ENCODE measurements at regions not wholly inside any gene's neighbourhood (a gene's known extent, or its start where the extent isn't known, plus 50 kb on each side); places are given as distances from the start of the nearest gene placed in this dataset.

GRCh38 chr5:157951673-157952373, 92.9 kb upstream of the CLINT1 start:
- Histone ChIP-seq H2AFZ (ENCODE audit: control insufficient read depth, low read depth, low read length) (no peak overlapping the region), H3K79me2 (ENCODE audit: control insufficient read depth, insufficient read depth, low read length) (no peaks in the 10 kb centered on the region), H3K27me3 (replicated peaks in 1 of 2; ENCODE audit: control insufficient read depth in 2 of 2, insufficient read depth in 2 of 2, low read length in 1 of 2) (no peaks in the 10 kb centered on the region), H3K4me2 (ENCODE audit: control insufficient read depth, insufficient read depth) (no peak overlapping the region), H3K36me3 (ENCODE audit: control insufficient read depth in 2 of 2, insufficient read depth in 2 of 2, low read length in 1 of 2) (no peaks in the 10 kb centered on the region), H3K4me3 (no peak overlapping the region), H4K20me1 (ENCODE audit: control insufficient read depth, insufficient read depth) (no peaks in the 10 kb centered on the region), H3K9ac (ENCODE audit: control insufficient read depth, insufficient read depth, low read length) (no peak overlapping the region), H3K9me3 (replicated peaks; ENCODE audit: control insufficient read depth, insufficient read depth, low read length) (no peaks in the 10 kb centered on the region), H3K27ac (ENCODE audit: control insufficient read depth, insufficient read depth) (no peak overlapping the region), H3K4me1 (ENCODE audit: control insufficient read depth, insufficient read depth, low read length) (no peaks in the 10 kb centered on the region)
- ChIA-PET CTCF (interaction anchor here (1.4 to 6.8 kb wide), 9 partner anchors 10 to 190 kb away, joined by 4 to 201 read pairs (median 14); no protein-coding TSS in a partner anchor), SMC1A (ENCODE audit: uncharacterized antibody, unreplicated experiment) (interaction anchor here (0.9 to 8.0 kb wide), 6 partner anchors 8 to 168 kb away, joined by 3 to 105 read pairs (median 24); no protein-coding TSS in a partner anchor), RAD21 (ENCODE audit: unreplicated experiment) (interaction anchor here (0.7 to 1.7 kb wide), 3 partner anchors 123 to 135 kb away, joined by 3 to 7 read pairs (median 3); no protein-coding TSS in a partner anchor), POLR2A (interaction anchor here (0.7 kb wide), 2 partner anchors 93 to 464 kb away, joined by 3 read pairs; no protein-coding TSS in a partner anchor)
- BruUV-seq (replicated peaks) = no TSS peak
- ATAC-seq = no peak
- in situ Hi-C loops (cut with MboI) (no loop called here), intact Hi-C loops (cut with micrococcal nuclease; ENCODE audit: unreplicated experiment) (no loop called here)
- TF ChIP-seq SIX5 (IDR thresholded peaks at IDR 0.05; ENCODE audit: low read depth, low read length, severe bottlenecking) (no peak), CBX5 (IDR thresholded peaks at IDR 0.05; ENCODE audit: low read depth) (no peak), NKRF (conservative IDR thresholded peaks at IDR 0.05) (no peak), ESRRA (IDR thresholded peaks at IDR 0.05; ENCODE audit: low read length) (no peak), RAD51 (IDR thresholded peaks at IDR 0.05) (no peak), PAX5 (IDR thresholded peaks at IDR 0.05; ENCODE audit: borderline replicate concordance, low read depth, low read length) (no peak), MYC (IDR thresholded peaks at IDR 0.05; ENCODE audit: insufficient read depth, insufficient read length, insufficient replicate concordance, low read length, severe bottlenecking) (no peak), TAF1 (IDR thresholded peaks at IDR 0.05; ENCODE audit: borderline replicate concordance, low read depth, low read length) (no peak), BCL3 (IDR thresholded peaks at IDR 0.05; ENCODE audit: borderline replicate concordance, insufficient read depth, low read depth, low read length, poor library complexity, severe bottlenecking) (no peak), CBX3 (IDR thresholded peaks at IDR 0.05; ENCODE audit: borderline replicate concordance, low read depth) (no peak), KAT2A (conservative IDR thresholded peaks at IDR 0.05; ENCODE audit: control insufficient read depth, low read depth, low read length) (no peak), RAD21 (IDR thresholded peaks at IDR 0.05; ENCODE audit: insufficient read depth, low read depth, low read length) (no peak), ATF7 (IDR thresholded peaks at IDR 0.05; ENCODE audit: low read depth) (no peak), GABPA (IDR thresholded peaks at IDR 0.05; ENCODE audit: low read depth) (no peak)
- no peak for FAIRE-seq
- 22% methylated on average over 3 of the region's 4 CpGs for WGBS (ENCODE audit: insufficient coverage, insufficient replicate concordance, low lambda C conversion rate, missing lambda C conversion rate)
- DNase-seq (ENCODE audit: low read depth, low spot score) = no peak
